GM06990 (cell line): ENCODE measurements at regions not wholly inside any gene's neighbourhood (a gene's known extent, or its start where the extent isn't known, plus 50 kb on each side); places are given as distances from the start of the nearest gene placed in this dataset.

ENCODE experiments used
- DNase-seq: peaks from one replicate; pipeline ENCODE4 v3.0.0-alpha.2; 2011; ENCODE audit not compliant: insufficient read length; ENCODE audit errors: extremely low read depth
- H3K27me3 ChIP-seq: replicated peaks from 2 replicates; pipeline ENCODE4 v1.6.0; 2011; ENCODE audit warnings: low read length; ENCODE audit not compliant: control insufficient read depth, insufficient read depth
- H3K36me3 ChIP-seq: 2 replicates; pipeline ENCODE4 v1.5.1; 2011; ENCODE audit warnings: low read length; ENCODE audit not compliant: control insufficient read depth, insufficient read depth
- H3K4me3 ChIP-seq: replicated peaks from 2 replicates; pipeline ENCODE4 v1.5.1; 2011; ENCODE audit warnings: low read depth, mild to moderate bottlenecking, control low read depth, low read length
- CTCF ChIP-seq: IDR thresholded peaks from 2 replicates; pipeline ENCODE4 v1.5.1; 2011; ENCODE audit warnings: low read length, control low read depth, mild to moderate bottlenecking, inconsistent platforms; ENCODE audit not compliant: insufficient read depth, poor library complexity, severe bottlenecking

DNA sequence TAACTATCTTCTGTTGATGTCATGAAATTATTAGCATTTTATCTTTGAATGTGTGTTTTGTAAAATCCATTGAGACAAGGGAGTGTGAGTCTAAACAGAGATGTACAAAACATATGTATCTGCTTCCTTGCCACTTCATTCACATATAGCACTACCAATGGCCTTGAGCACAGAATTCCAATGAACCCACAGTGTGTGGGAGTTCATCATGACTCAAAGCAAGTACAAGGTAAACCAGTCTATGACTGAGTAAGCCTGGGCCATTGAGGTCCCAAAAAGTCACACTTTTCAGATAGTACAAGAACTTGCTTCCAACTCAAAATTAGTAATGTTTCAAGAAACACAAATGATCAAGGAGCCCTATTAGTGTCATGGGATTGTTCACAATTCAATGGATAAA, 218.6 kb downstream of the MANEA start:
- DNase-seq, result no peak
- no peak for TF ChIP-seq CTCF
- no peak overlapping the region for H3K4me3 ChIP-seq
- H3K27me3 ChIP-seq, result no peaks in the 10 kb centered on the region
- H3K36me3 ChIP-seq, result no peaks in the 10 kb centered on the region

DNA sequence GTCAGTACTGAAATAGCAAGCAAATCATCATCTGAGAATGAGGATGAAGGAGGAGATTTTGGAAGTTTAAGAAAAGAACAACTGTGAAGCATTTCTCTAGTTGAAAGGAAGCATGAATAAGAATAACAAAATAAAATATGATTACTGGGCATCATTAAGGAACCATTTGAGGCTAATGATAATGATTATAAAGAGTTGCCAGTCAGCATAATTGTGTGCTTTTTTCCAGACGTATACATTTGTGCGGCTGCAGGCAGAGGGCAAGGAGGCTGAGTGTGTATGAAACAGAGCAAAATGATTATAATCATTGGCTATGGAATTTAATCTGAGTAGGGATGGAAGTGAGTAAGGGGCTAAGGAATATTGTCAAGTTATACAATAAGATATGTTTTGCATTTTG, 218.7 kb upstream of the FUT9 start:
- no peaks in the 10 kb centered on the region for H3K36me3 ChIP-seq
- no peak overlapping the region for H3K4me3 ChIP-seq
- DNase-seq, result no peak
- TF ChIP-seq CTCF, result no peak
- no peaks in the 10 kb centered on the region for H3K27me3 ChIP-seq

DNA sequence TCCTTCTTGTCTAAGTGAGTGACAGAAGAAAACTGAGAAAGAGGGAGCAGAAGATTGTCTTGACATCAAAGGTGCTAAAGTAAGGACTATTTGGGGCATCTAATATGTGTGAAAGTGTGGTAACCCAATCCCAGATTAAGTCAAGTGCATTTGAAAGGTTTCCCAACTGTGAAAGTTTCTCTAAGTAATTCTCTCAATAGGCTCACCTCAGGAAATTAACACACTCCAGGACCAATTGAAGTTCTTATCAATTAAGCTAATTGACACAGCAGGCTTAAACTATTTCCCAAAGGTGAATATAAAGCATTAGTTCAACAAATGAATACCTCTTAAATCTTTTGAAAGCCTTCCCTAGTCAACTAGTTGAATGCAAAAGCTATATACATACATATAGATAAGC, 212.8 kb upstream of the FUT9 start:
- DNase-seq, result no peak
- TF ChIP-seq CTCF, result no peak
- Histone ChIP-seq H3K36me3 (no peaks in the 10 kb centered on the region), H3K4me3 (no peak overlapping the region), H3K27me3 (no peaks in the 10 kb centered on the region)

DNA sequence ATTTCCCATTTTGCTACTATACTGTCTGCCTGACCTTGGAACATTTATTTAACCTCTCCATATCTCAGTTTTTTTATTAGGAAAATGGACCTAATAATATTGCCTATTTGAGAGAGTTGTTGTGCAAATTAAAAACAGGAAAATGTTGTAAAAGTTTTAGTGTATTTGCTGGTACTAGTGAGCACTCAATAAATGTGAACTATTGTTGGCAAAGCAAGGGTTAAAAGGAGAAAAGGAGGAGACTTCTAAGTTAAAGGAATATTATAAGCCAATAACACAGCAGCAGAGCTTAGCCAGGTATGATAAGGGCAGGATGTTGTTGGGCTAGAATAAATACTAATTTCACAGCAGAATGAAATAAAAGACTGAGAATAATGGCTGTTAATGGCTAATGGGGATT, 211.9 kb upstream of the FUT9 start:
- no peak for TF ChIP-seq CTCF
- DNase-seq, result no peak
- no peaks in the 10 kb centered on the region for H3K27me3 ChIP-seq
- no peak overlapping the region for H3K4me3 ChIP-seq
- H3K36me3 ChIP-seq, result no peaks in the 10 kb centered on the region

DNA sequence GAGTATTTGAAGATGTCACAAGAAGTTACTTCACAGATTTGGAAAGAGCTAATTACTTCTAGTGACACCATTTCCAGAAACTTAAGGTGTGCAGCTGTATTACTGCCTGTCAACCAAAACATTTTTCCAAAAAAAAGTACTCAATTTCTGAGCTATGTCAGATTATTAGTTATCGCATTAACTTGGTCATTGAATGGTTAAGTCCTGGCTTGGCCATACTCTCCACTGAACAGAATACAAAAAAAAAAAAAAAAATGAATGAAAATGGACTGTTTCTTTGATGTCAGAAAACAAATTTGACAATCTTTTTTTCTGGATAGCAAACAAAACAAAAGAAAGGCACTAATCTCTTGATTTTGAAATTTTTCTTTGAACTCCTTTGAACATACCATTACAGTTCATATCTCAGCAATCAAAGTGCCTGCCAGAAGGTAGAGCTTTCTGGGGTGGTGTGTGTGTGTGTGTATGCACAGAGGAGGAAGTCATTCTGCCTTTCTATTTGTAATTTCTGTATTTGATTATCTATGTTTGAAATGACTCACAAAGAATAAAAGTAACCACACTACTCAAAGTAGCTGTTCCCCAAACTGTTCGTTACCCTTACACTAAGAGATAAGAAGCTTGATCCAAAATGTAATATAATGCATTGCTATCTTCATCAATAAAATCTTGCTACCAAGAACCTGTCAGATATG, 210.8 kb upstream of the FUT9 start:
- no peaks in the 10 kb centered on the region for H3K36me3 ChIP-seq
- no peak overlapping the region for H3K4me3 ChIP-seq
- DNase-seq, result no peak
- TF ChIP-seq CTCF, result no peak
- H3K27me3 ChIP-seq, result no peaks in the 10 kb centered on the region

DNA sequence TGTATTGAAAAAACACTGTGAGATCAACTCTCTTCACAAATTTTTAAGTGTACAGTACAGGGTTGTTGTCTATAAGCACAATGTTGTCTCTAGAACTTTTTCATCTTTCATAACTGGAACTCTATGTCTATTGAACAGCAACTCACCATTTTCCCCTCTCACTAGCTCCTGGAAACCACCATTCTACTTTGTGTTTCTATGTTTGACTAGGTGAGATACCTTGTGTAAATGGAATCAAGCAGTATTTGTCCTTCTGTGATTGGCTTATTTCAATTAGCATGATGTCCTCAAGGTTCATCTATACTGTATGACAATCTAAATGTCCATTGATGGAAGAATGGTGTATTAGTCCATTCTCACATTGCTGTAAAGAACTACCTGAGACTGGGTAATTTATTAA, 210.1 kb upstream of the FUT9 start:
- Histone ChIP-seq H3K27me3 (no peaks in the 10 kb centered on the region), H3K36me3 (no peaks in the 10 kb centered on the region), H3K4me3 (no peak overlapping the region)
- TF ChIP-seq CTCF, result no peak
- no peak for DNase-seq
